ENCODE measurements at regions not wholly inside any gene's neighbourhood (a gene's known extent, or its start where the extent isn't known, plus 50 kb on each side); places are given as distances from the start of the nearest gene placed in this dataset.

GRCh38 chrX:150240643-150240970, 122.5 kb upstream of the MAMLD1 start:
- TF ChIP-seq, protein P1, sequence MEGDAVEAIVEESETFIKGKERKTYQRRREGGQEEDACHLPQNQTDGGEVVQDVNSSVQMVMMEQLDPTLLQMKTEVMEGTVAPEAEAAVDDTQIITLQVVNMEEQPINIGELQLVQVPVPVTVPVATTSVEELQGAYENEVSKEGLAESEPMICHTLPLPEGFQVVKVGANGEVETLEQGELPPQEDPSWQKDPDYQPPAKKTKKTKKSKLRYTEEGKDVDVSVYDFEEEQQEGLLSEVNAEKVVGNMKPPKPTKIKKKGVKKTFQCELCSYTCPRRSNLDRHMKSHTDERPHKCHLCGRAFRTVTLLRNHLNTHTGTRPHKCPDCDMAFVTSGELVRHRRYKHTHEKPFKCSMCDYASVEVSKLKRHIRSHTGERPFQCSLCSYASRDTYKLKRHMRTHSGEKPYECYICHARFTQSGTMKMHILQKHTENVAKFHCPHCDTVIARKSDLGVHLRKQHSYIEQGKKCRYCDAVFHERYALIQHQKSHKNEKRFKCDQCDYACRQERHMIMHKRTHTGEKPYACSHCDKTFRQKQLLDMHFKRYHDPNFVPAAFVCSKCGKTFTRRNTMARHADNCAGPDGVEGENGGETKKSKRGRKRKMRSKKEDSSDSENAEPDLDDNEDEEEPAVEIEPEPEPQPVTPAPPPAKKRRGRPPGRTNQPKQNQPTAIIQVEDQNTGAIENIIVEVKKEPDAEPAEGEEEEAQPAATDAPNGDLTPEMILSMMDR (IDR thresholded peaks at IDR 0.05): no peak
- TF ChIP-seq POLR2A (IDR thresholded peaks at IDR 0.05): no peak
